ENCODE measurements at regions not wholly inside any gene's neighbourhood (a gene's known extent, or its start where the extent isn't known, plus 50 kb on each side); places are given as distances from the start of the nearest gene placed in this dataset.

DNA sequence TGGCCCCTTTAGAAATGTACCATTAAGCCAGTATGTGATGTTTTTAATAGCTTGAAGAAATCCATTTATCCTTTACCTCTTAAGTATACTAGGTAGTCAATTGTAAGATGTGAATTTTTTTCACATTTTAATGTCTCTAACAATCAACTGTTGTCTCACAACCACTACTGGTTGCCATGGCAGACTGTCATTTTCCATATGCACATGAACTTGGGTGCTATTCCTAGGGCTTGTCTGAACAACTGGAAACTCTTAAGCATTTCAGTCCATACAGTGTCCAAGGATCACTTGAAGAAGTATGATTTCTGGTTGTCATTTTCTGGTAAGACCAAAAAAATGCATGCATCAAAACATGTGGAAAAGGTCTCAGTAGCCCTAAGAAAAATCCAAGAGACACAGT is 315.1 kb downstream of the HHIPL2 start:
- TF ChIP-seq, protein P1, sequence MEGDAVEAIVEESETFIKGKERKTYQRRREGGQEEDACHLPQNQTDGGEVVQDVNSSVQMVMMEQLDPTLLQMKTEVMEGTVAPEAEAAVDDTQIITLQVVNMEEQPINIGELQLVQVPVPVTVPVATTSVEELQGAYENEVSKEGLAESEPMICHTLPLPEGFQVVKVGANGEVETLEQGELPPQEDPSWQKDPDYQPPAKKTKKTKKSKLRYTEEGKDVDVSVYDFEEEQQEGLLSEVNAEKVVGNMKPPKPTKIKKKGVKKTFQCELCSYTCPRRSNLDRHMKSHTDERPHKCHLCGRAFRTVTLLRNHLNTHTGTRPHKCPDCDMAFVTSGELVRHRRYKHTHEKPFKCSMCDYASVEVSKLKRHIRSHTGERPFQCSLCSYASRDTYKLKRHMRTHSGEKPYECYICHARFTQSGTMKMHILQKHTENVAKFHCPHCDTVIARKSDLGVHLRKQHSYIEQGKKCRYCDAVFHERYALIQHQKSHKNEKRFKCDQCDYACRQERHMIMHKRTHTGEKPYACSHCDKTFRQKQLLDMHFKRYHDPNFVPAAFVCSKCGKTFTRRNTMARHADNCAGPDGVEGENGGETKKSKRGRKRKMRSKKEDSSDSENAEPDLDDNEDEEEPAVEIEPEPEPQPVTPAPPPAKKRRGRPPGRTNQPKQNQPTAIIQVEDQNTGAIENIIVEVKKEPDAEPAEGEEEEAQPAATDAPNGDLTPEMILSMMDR (IDR thresholded peaks at IDR 0.05 in 4 of 5, conservative IDR thresholded peaks at IDR 0.05 in 1 of 5) = no peak
- TF ChIP-seq POLR2A (IDR thresholded peaks at IDR 0.05) = no peak
